ENCODE measurements at regions not wholly inside any gene's neighbourhood (a gene's known extent, or its start where the extent isn't known, plus 50 kb on each side); places are given as distances from the start of the nearest gene placed in this dataset.

DNA sequence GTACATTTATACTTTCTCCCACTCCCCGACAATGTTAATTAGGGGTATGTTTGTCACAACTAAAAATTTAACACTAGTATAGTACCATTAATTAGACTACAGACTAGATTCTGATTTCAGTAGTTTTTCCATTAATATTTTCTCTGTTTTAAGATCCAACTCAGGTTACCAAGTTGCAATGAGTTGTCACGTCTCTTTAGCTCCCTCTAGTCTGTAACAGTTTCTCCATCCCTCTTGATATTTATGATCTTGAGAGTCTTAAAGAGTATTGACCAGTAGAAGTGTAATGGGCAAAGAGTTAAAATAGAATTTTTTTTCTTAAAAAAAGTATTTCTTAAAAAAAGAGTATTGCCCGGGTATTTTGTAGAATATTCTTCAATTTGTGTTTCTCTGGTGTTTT lies 598.1 kb downstream of the TBC1D4 start:
- H3K4me2 ChIP-seq, result no peak overlapping the region
- no peaks in the 10 kb centered on the region for H4K20me1 ChIP-seq (ENCODE audit: insufficient read depth, poor library complexity, severe bottlenecking)
- DNase-seq (ENCODE audit: low spot score), result no peak
- WGBS (ENCODE audit: low lambda C conversion rate, missing lambda C conversion rate), result 69% methylated on average over 3 of the region's 3 CpGs
- no peaks in the 10 kb centered on the region for H3K36me3 ChIP-seq (replicated peaks; ENCODE audit: insufficient read depth, low read depth)
- no peak overlapping the region for H3K4me3 ChIP-seq
- H3K27ac ChIP-seq, result no peak overlapping the region
- TF ChIP-seq EZH2 (IDR thresholded peaks at IDR 0.05; ENCODE audit: borderline replicate concordance), result no peak
- TF ChIP-seq, protein P1, sequence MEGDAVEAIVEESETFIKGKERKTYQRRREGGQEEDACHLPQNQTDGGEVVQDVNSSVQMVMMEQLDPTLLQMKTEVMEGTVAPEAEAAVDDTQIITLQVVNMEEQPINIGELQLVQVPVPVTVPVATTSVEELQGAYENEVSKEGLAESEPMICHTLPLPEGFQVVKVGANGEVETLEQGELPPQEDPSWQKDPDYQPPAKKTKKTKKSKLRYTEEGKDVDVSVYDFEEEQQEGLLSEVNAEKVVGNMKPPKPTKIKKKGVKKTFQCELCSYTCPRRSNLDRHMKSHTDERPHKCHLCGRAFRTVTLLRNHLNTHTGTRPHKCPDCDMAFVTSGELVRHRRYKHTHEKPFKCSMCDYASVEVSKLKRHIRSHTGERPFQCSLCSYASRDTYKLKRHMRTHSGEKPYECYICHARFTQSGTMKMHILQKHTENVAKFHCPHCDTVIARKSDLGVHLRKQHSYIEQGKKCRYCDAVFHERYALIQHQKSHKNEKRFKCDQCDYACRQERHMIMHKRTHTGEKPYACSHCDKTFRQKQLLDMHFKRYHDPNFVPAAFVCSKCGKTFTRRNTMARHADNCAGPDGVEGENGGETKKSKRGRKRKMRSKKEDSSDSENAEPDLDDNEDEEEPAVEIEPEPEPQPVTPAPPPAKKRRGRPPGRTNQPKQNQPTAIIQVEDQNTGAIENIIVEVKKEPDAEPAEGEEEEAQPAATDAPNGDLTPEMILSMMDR (IDR thresholded peaks at IDR 0.05; ENCODE audit: poor library complexity), result no peak
- no peak for TF ChIP-seq EZH2phosphoT487 (IDR thresholded peaks at IDR 0.05; ENCODE audit: low read depth, severe bottlenecking, unreplicated experiment)
- no peaks in the 10 kb centered on the region for H3K79me2 ChIP-seq
- no peaks in the 10 kb centered on the region for H3K9me3 ChIP-seq (ENCODE audit: low read depth)
- H3K27me3 ChIP-seq, result no peaks in the 10 kb centered on the region
- no peaks in the 10 kb centered on the region for H3K9me2 ChIP-seq (replicated peaks; ENCODE audit: insufficient read depth)
- no peaks in the 10 kb centered on the region for H3K4me1 ChIP-seq (ENCODE audit: insufficient read depth)
- no peak overlapping the region for H2AFZ ChIP-seq

DNA sequence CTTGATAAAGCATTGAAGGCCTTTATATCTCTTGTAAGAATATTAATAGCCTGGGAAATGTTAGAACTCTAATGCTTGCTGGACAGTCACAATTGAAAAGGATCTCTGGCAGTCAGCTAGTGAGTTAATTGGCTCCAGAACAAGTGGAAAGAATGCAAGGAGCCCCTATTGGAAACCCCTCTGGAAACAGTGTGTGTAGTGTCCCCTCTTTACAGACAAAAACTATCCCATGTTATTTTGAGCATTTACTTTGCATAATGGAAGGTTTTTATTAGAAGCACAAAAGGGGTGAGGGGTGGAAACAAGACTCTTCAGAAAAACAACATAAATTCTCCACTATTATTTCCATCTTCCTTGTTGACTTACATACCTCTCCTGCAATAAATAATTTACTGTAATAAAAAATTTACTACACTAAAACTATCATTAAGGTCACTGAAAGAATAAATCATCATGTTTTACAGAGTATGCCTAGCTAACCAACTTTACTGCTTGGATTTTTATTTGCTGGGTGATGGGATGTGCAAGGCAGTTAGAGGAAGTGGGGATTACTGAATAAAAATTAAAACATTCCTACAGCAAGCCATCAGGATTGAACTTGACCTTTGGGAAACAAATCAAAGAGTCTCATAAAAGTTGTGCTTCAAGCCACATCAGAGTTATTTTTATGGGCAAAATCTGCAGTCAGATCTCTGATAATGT lies 610.4 kb downstream of the TBC1D4 start:
- DNase-seq (ENCODE audit: low spot score), result peak; percentile 12
- Histone ChIP-seq H4K20me1 (ENCODE audit: insufficient read depth, poor library complexity, severe bottlenecking) (no peaks in the 10 kb centered on the region), H3K36me3 (replicated peaks; ENCODE audit: insufficient read depth, low read depth) (no peaks in the 10 kb centered on the region), H3K4me1 (ENCODE audit: insufficient read depth) (no peaks in the 10 kb centered on the region), H3K9me2 (replicated peaks; ENCODE audit: insufficient read depth) (no peaks in the 10 kb centered on the region), H3K27me3 (no peaks in the 10 kb centered on the region), H3K4me3 (no peak overlapping the region), H3K27ac (no peak overlapping the region), H3K4me2 (no peak overlapping the region), H3K9me3 (ENCODE audit: low read depth) (no peaks in the 10 kb centered on the region), H3K79me2 (no peaks in the 10 kb centered on the region), H2AFZ (no peak overlapping the region)
- TF ChIP-seq EZH2phosphoT487 (IDR thresholded peaks at IDR 0.05; ENCODE audit: low read depth, severe bottlenecking, unreplicated experiment) (no peak), EZH2 (IDR thresholded peaks at IDR 0.05; ENCODE audit: borderline replicate concordance) (no peak)
- TF ChIP-seq, protein P1 (IDR thresholded peaks at IDR 0.05; ENCODE audit: poor library complexity), result no peak

DNA sequence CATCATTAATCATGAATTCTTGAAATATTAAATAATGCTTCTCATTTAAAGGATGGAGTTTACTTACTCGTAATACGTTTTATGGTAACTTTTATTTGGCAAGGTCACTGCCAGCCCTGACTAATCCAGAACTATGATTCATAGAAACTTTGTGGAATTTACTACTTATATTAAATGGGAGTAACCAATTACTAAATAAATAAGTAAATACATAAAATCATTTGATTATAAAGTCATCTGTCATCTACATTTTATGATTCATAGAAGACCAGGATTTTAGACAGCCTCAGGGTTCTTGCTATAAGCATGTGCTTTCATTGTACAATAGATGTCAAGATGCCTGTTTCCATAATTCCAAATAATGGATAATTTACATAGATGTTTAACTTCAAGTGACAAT lies 611.1 kb downstream of the TBC1D4 start:
- TF ChIP-seq EZH2 (IDR thresholded peaks at IDR 0.05; ENCODE audit: borderline replicate concordance) (no peak), EZH2phosphoT487 (IDR thresholded peaks at IDR 0.05; ENCODE audit: low read depth, severe bottlenecking, unreplicated experiment) (no peak)
- TF ChIP-seq, protein P1 (IDR thresholded peaks at IDR 0.05; ENCODE audit: poor library complexity), result no peak
- WGBS (ENCODE audit: low lambda C conversion rate, missing lambda C conversion rate), result 71% methylated on average over 2 of the region's 2 CpGs
- Histone ChIP-seq H3K4me2 (no peak overlapping the region), H3K9me3 (ENCODE audit: low read depth) (no peaks in the 10 kb centered on the region), H3K4me1 (ENCODE audit: insufficient read depth) (no peaks in the 10 kb centered on the region), H4K20me1 (ENCODE audit: insufficient read depth, poor library complexity, severe bottlenecking) (no peaks in the 10 kb centered on the region), H3K79me2 (no peaks in the 10 kb centered on the region), H3K27me3 (no peaks in the 10 kb centered on the region), H3K4me3 (no peak overlapping the region), H3K27ac (no peak overlapping the region), H3K36me3 (replicated peaks; ENCODE audit: insufficient read depth, low read depth) (no peaks in the 10 kb centered on the region), H2AFZ (no peak overlapping the region), H3K9me2 (replicated peaks; ENCODE audit: insufficient read depth) (no peaks in the 10 kb centered on the region)
- no peak for DNase-seq (ENCODE audit: low spot score)
